K562 (cell line): ENCODE measurements at regions not wholly inside any gene's neighbourhood (a gene's known extent, or its start where the extent isn't known, plus 50 kb on each side); places are given as distances from the start of the nearest gene placed in this dataset.

Source experiments
- ATAC-seq: fragments of 200-7000 bp; cut with Tn5 transposase; 3 replicates; pipeline ENCODE4 v1.9.1; 2020; ENCODE audit warnings: moderate library complexity
- BruUV-seq: library from RNA; stranded (reverse); fragments of 400-500 nt; replicated peaks from 2 replicates; lab custom pipeline; 2021; lab: Mats Ljungman, UMichigan
- CTCF ChIA-PET: fragments of 300-600 bp; formaldehyde crosslinking; extraction: SDS; loops from one replicate; lab custom pipeline; 2021; ENCODE audit warnings: low intra/inter-chr PET ratio; lab: Yijun Ruan, JAX
- POLR2A ChIA-PET: fragments of 300-600, 350-650 bp; sonication (Branson Sonifier 250); formaldehyde crosslinking; extraction: SDS; loops from one replicate; lab custom pipeline; 2021; ENCODE audit warnings: antibody characterized with exemption, inconsistent platforms; lab: Yijun Ruan, JAX
- DNase-seq, 4 experiments: peaks; one replicate each; pipeline versions ENCODE4 v3.0.0 to v3.0.0-alpha.2; 2011 to 2018; ENCODE audit warnings: low spot score in 3 of 4, mixed read lengths in 3 of 4; ENCODE audit errors: extremely low read depth in 1 of 4
- FAIRE-seq: peaks from 2 replicates; lab custom pipeline; 2011; peaks lifted over from hg19 to GRCh38; lab: Jason Lieb, UNC
- H2AFZ ChIP-seq: 2 replicates; pipeline ENCODE4 v1.6.0; 2011; ENCODE audit warnings: low read depth, low read length, control low read depth, inconsistent platforms
- H3K27ac ChIP-seq: fragments of 200-600 bp; 3 replicates; pipeline ENCODE4 v1.8.0; 2011; ENCODE audit warnings: low read depth, mild to moderate bottlenecking, control low read depth, inconsistent platforms, low read length, moderate library complexity, mixed read lengths; ENCODE audit errors: extremely low read depth
- H3K27me3 ChIP-seq, 2 experiments: fragments of 300-600 bp in 1 of 2; 2 replicates in 1 of 2; 3 replicates in 1 of 2; pipeline versions ENCODE4 v1.6.0 to v1.8.0; 2011; ENCODE audit warnings: inconsistent platforms in 2 of 2, low read length in 2 of 2, mild to moderate bottlenecking in 1 of 2, mixed read lengths in 1 of 2, moderate library complexity in 1 of 2; ENCODE audit not compliant: control insufficient read depth in 2 of 2, insufficient read depth in 2 of 2
- H3K36me3 ChIP-seq: fragments of 300-600 bp; 3 replicates; pipeline ENCODE4 v1.8.0; 2011; ENCODE audit warnings: mild to moderate bottlenecking, low read length, inconsistent platforms; ENCODE audit not compliant: control insufficient read depth, insufficient read depth
- H3K4me1 ChIP-seq, 2 experiments: fragments of 200-600 bp in 1 of 2; replicated peaks in 1 of 2; 2 replicates in 1 of 2; 3 replicates in 1 of 2; pipeline versions ENCODE4 v1.5.1 to v1.8.0; 2011; ENCODE audit warnings: inconsistent platforms in 2 of 2, low read length in 2 of 2, mild to moderate bottlenecking in 1 of 2, mixed read lengths in 1 of 2, moderate library complexity in 1 of 2; ENCODE audit not compliant: control insufficient read depth in 2 of 2, insufficient read depth in 2 of 2
- H3K4me2 ChIP-seq: 2 replicates; pipeline ENCODE4 v1.6.1; 2011; ENCODE audit warnings: low read length, control low read depth, inconsistent platforms, mixed read lengths; ENCODE audit not compliant: insufficient read depth
- H3K4me3 ChIP-seq: fragments of 200-600 bp; sonication (generic), shearing (Covaris generic); 2 replicates; pipeline ENCODE4 v1.5.1; 2016; ENCODE audit warnings: control low read depth, inconsistent platforms
- H3K79me2 ChIP-seq: fragments of 200-600 bp; 3 replicates; pipeline ENCODE4 v1.8.0; 2011; ENCODE audit warnings: low read length, inconsistent platforms; ENCODE audit not compliant: control insufficient read depth, insufficient read depth
- H3K9ac ChIP-seq, 2 experiments: 2 replicates each; pipeline versions ENCODE4 v1.6.0 to v1.6.1; 2011; ENCODE audit warnings: low read depth in 2 of 2, low read length in 2 of 2, control low read depth in 1 of 2, inconsistent platforms in 1 of 2, mild to moderate bottlenecking in 1 of 2, mixed read lengths in 1 of 2; ENCODE audit not compliant: insufficient read depth in 1 of 2
- H3K9me1 ChIP-seq: one replicate; pipeline ENCODE4 v1.6.0; 2011; ENCODE audit warnings: inconsistent platforms, mild to moderate bottlenecking, low read length, moderate library complexity; ENCODE audit not compliant: control insufficient read depth, insufficient read depth
- H3K9me3 ChIP-seq: replicated peaks from 2 replicates; pipeline ENCODE4 v1.5.1; 2011; ENCODE audit warnings: low read depth, low read length, inconsistent platforms; ENCODE audit not compliant: control insufficient read depth, insufficient read depth
- H4K20me1 ChIP-seq: replicated peaks from 2 replicates; pipeline ENCODE4 v1.6.1; 2011; ENCODE audit warnings: low read length, inconsistent platforms, mixed read lengths; ENCODE audit not compliant: control insufficient read depth, insufficient read depth
- ATF7 ChIP-seq: fragments of 450-650 bp; IDR thresholded peaks from 2 replicates; pipeline ENCODE4 v1.7.1; 2014; ENCODE audit warnings: mild to moderate bottlenecking, moderate library complexity
- CBX1 ChIP-seq: sonication (generic); IDR thresholded peaks from 2 replicates; pipeline ENCODE4 v1.6.1; 2016; ENCODE audit warnings: antibody characterized with exemption, low read depth, mild to moderate bottlenecking
- CCNT2 ChIP-seq: IDR thresholded peaks from 2 replicates; pipeline ENCODE4 v1.6.1; 2011; ENCODE audit warnings: borderline replicate concordance, low read depth, mild to moderate bottlenecking, moderate library complexity, mixed read lengths, low read length; ENCODE audit not compliant: insufficient read length; ENCODE audit errors: extremely low read depth
- COPS2 ChIP-seq: fragments of 450-650 bp; conservative IDR thresholded peaks from 2 replicates; pipeline ENCODE4 v1.6.1; 2016; ENCODE audit warnings: mild to moderate bottlenecking, moderate library complexity
- HDAC8 ChIP-seq: fragments of 450-650 bp; IDR thresholded peaks from 2 replicates; pipeline ENCODE4 v1.6.1; 2016; ENCODE audit warnings: mild to moderate bottlenecking, missing genetic modification characterization, moderate library complexity, missing compliant biosample characterization
- HNRNPUL1 ChIP-seq: fragments of 200-400 bp; formaldehyde crosslinking; IDR thresholded peaks from 2 replicates; pipeline ENCODE4 v1.6.1; 2017; ENCODE audit warnings: low read length
- MBD2 ChIP-seq: sonication (generic); IDR thresholded peaks from 2 replicates; pipeline ENCODE4 v1.6.1; 2016; ENCODE audit warnings: low read depth, borderline replicate concordance
- MTA2 ChIP-seq: fragments of 450-650 bp; IDR thresholded peaks from 2 replicates; pipeline ENCODE4 v1.6.1; 2016; ENCODE audit warnings: low read depth
- RFX5 ChIP-seq: IDR thresholded peaks from 2 replicates; pipeline ENCODE4 v1.6.1; 2011; ENCODE audit warnings: low read depth, mild to moderate bottlenecking, improper control_type of control experiment, low read length
- RFX7 ChIP-seq: fragments of 250-450 bp; sonication (Bioruptor Pico); IDR thresholded peaks from 2 replicates; pipeline ENCODE4 v1.5.1; 2021; ENCODE audit warnings: mild to moderate bottlenecking
- ZNF124 ChIP-seq: sonication (generic); formaldehyde crosslinking; IDR thresholded peaks from 2 replicates; pipeline ENCODE4 v1.8.1; 2022; ENCODE audit warnings: missing genetic modification reagents
- ZNF217 ChIP-seq: sonication (generic); formaldehyde crosslinking; IDR thresholded peaks from 2 replicates; pipeline ENCODE4 v1.8.0; 2022; ENCODE audit warnings: mild to moderate bottlenecking, missing genetic modification reagents
- ZNF408 ChIP-seq: fragments of 250-450 bp; sonication (Bioruptor Pico); IDR thresholded peaks from 2 replicates; pipeline ENCODE4 v1.4.0; 2020; ENCODE audit warnings: low read depth, mild to moderate bottlenecking, moderate library complexity
- ZNF830 ChIP-seq: fragments of 250-450 bp; sonication (Bioruptor Pico); IDR thresholded peaks from 2 replicates; pipeline ENCODE4 v1.5.0; 2021; ENCODE audit warnings: mild to moderate bottlenecking
- WGBS: fragments of 100-300 bp; shearing (Covaris generic); methylation state at CpG from one replicate; pipeline ENCODE4 v1.1.6; 2016; ENCODE audit warnings: low coverage, mixed read lengths; ENCODE audit not compliant: insufficient coverage; ENCODE audit errors: missing lambda C conversion rate; 5-methylcytosine and 5-hydroxymethylcytosine counted together
- in situ Hi-C: fragments of 300-500 bp; cut with MboI; formaldehyde crosslinking; loops from 4 replicates; pipeline ENCODE4 v1.15.0; 2018; ENCODE audit warnings: inconsistent platforms, mixed read lengths
- intact Hi-C: fragments of 100-400 bp; cut with micrococcal nuclease; formaldehyde crosslinking; loops from 2 replicates; pipeline ENCODE4 v1.14.2; 2022
- TF ChIP-seq, protein P1 (sequence below): fragments of 450-650 bp; formaldehyde crosslinking; IDR thresholded peaks from 2 replicates; pipeline ENCODE4 v1.4.0; 2022; ENCODE audit warnings: missing genetic modification characterization
- TF ChIP-seq, protein P2 (sequence below): fragments of 450-650 bp; IDR thresholded peaks from 2 replicates; pipeline ENCODE4 v1.6.1; 2016; ENCODE audit warnings: low read depth

DNA sequence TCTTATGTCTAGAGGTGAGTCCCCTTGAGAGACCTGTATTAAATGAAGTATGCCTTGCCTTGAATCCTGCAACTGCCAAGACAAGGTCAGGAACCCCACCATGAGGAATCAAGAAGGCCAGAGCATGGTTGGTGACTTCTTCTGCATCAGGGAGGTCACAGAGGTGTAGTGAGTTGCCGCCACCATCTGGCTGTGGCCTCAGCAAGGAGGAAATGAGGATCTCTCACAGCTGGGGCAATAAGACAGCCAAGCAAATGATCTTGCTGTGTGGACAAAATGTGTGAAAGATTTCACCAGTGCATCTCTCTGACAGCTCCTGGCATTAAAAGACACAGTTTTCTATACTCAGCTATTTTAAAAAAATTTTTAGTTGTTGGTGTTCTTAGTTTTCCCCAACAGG lies 611.0 kb downstream of the DOK5 start:
- POLR2A ChIA-PET, result interaction anchor here (1.2 kb wide), 1 partner anchor 13 kb away, joined by 3 read pairs; no protein-coding TSS in a partner anchor
- BruUV-seq, result no TSS peak
- no peak for TF ChIP-seq ZNF408
- no peak for TF ChIP-seq ZNF830
- TF ChIP-seq, protein P1, sequence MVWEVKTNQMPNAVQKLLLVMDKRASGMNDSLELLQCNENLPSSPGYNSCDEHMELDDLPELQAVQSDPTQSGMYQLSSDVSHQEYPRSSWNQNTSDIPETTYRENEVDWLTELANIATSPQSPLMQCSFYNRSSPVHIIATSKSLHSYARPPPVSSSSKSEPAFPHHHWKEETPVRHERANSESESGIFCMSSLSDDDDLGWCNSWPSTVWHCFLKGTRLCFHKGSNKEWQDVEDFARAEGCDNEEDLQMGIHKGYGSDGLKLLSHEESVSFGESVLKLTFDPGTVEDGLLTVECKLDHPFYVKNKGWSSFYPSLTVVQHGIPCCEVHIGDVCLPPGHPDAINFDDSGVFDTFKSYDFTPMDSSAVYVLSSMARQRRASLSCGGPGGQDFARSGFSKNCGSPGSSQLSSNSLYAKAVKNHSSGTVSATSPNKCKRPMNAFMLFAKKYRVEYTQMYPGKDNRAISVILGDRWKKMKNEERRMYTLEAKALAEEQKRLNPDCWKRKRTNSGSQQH (CRISPR knock-in tag), result no peak
- TF ChIP-seq MTA2, result no peak
- TF ChIP-seq HNRNPUL1, result no peak
- TF ChIP-seq COPS2, result no peak
- no peak for TF ChIP-seq CBX1
- TF ChIP-seq, protein P2, sequence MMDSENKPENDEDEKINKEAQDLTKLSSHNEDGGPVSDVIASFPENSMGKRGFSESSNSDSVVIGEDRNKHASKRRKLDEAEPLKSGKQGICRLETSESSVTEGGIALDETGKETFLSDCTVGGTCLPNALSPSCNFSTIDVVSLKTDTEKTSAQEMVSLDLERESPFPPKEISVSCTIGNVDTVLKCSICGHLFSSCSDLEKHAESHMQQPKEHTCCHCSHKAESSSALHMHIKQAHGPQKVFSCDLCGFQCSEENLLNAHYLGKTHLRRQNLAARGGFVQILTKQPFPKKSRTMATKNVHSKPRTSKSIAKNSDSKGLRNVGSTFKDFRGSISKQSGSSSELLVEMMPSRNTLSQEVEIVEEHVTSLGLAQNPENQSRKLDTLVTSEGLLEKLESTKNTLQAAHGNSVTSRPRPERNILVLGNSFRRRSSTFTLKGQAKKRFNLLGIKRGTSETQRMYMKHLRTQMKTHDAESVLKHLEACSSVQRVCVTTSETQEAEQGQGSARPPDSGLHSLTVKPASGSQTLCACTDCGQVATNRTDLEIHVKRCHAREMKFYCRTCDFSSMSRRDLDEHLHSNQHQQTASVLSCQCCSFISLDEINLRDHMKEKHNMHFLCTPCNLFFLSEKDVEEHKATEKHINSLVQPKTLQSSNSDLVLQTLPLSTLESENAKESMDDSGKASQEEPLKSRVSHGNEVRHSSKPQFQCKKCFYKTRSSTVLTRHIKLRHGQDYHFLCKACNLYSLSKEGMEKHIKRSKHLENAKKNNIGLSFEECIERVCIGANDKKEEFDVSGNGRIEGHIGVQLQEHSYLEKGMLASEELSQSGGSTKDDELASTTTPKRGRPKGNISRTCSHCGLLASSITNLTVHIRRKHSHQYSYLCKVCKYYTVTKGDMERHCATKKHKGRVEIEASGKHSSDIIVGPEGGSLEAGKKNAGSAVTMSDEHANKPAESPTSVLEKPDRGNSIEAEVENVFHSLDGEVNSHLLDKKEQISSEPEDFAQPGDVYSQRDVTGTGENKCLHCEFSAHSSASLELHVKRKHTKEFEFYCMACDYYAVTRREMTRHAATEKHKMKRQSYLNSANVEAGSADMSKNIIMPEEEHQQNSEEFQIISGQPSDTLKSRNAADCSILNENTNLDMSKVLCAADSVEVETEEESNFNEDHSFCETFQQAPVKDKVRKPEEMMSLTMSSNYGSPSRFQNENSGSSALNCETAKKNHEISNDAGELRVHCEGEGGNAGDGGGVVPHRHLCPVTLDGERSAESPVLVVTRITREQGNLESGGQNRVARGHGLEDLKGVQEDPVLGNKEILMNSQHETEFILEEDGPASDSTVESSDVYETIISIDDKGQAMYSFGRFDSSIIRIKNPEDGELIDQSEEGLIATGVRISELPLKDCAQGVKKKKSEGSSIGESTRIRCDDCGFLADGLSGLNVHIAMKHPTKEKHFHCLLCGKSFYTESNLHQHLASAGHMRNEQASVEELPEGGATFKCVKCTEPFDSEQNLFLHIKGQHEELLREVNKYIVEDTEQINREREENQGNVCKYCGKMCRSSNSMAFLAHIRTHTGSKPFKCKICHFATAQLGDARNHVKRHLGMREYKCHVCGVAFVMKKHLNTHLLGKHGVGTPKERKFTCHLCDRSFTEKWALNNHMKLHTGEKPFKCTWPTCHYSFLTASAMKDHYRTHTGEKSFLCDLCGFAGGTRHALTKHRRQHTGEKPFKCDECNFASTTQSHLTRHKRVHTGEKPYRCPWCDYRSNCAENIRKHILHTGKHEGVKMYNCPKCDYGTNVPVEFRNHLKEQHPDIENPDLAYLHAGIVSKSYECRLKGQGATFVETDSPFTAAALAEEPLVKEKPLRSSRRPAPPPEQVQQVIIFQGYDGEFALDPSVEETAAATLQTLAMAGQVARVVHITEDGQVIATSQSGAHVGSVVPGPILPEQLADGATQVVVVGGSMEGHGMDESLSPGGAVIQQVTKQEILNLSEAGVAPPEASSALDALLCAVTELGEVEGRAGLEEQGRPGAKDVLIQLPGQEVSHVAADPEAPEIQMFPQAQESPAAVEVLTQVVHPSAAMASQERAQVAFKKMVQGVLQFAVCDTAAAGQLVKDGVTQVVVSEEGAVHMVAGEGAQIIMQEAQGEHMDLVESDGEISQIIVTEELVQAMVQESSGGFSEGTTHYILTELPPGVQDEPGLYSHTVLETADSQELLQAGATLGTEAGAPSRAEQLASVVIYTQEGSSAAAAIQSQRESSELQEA, result no peak
- TF ChIP-seq RFX7 (CRISPR knock-in tag), result no peak
- TF ChIP-seq ZNF217, result no peak
- no peak for TF ChIP-seq ZNF124 (CRISPR knock-in tag)
- no peak for TF ChIP-seq MBD2
- TF ChIP-seq CCNT2, result no peak
- TF ChIP-seq HDAC8, result no peak
- TF ChIP-seq RFX5, result no peak
- TF ChIP-seq ATF7, result no peak

More for the DNA sequence above, 611.0 kb downstream of the DOK5 start:
- H3K4me3 ChIP-seq, result no peak overlapping the region
- WGBS, result 22% methylated on average over 1 of the region's 1 CpG
- no peak overlapping the region for H3K27ac ChIP-seq
- no peaks in the 10 kb centered on the region for H4K20me1 ChIP-seq
- DNase-seq (no peak), ATAC-seq (peak; percentile 64; the same call in 2 of the 3 replicates), FAIRE-seq (peak; percentile 19)
- in situ Hi-C loops, result loop anchor here (25.0 kb wide), 1 partner anchor 1276 kb away; the partner anchor contains the start of gene FAM210B
- H3K4me1 ChIP-seq, result no peaks in the 10 kb centered on the region
- no peaks in the 10 kb centered on the region for H3K79me2 ChIP-seq
- no peaks in the 10 kb centered on the region for H3K36me3 ChIP-seq
- no peak overlapping the region for H3K9ac ChIP-seq
- H3K9me1 ChIP-seq, result no peaks in the 10 kb centered on the region
- H3K9me3 ChIP-seq, result no peaks in the 10 kb centered on the region
- H3K27me3 ChIP-seq, result no peaks in the 10 kb centered on the region
- CTCF ChIA-PET, result no interaction called here
- intact Hi-C loops, result no loop called here
- no peak overlapping the region for H3K4me2 ChIP-seq
- peak overlapping the region; percentile 39; the same call in 1 of the 2 replicates for H2AFZ ChIP-seq
